Lower leg skin (tissue), 3 donors: ENCODE measurements at regions not wholly inside any gene's neighbourhood (a gene's known extent, or its start where the extent isn't known, plus 50 kb on each side); places are given as distances from the start of the nearest gene placed in this dataset.

Experiments used
- POLR2A ChIP-seq, 2 donors: fragments of 450-650 bp; IDR thresholded peaks; one replicate each; pipeline ENCODE4 v1.6.1; 2016 to 2017; ENCODE audit warnings: antibody characterized with exemption in 2 of 2, mild to moderate bottlenecking in 1 of 2, moderate library complexity in 1 of 2
- TF ChIP-seq, protein P1 (sequence below), 3 donors: fragments of 450-650 bp; IDR thresholded peaks; one replicate each; pipeline ENCODE4 v1.5.1; 2016; ENCODE audit warnings: antibody characterized with exemption in 3 of 3, mild to moderate bottlenecking in 3 of 3, moderate library complexity in 2 of 3

GRCh38 chrX:68895778-68896177, 67.0 kb downstream of the EFNB1 start:
- TF ChIP-seq, protein P1, sequence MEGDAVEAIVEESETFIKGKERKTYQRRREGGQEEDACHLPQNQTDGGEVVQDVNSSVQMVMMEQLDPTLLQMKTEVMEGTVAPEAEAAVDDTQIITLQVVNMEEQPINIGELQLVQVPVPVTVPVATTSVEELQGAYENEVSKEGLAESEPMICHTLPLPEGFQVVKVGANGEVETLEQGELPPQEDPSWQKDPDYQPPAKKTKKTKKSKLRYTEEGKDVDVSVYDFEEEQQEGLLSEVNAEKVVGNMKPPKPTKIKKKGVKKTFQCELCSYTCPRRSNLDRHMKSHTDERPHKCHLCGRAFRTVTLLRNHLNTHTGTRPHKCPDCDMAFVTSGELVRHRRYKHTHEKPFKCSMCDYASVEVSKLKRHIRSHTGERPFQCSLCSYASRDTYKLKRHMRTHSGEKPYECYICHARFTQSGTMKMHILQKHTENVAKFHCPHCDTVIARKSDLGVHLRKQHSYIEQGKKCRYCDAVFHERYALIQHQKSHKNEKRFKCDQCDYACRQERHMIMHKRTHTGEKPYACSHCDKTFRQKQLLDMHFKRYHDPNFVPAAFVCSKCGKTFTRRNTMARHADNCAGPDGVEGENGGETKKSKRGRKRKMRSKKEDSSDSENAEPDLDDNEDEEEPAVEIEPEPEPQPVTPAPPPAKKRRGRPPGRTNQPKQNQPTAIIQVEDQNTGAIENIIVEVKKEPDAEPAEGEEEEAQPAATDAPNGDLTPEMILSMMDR (IDR thresholded peaks at IDR 0.05), result no peak
- no peak for TF ChIP-seq POLR2A (IDR thresholded peaks at IDR 0.05)
